ENCODE measurements at regions not wholly inside any gene's neighbourhood (a gene's known extent, or its start where the extent isn't known, plus 50 kb on each side); places are given as distances from the start of the nearest gene placed in this dataset.

- peak; percentile 39; the same call in 1 of the 2 replicates for TF ChIP-seq CREM (IDR thresholded peaks at IDR 0.05; ENCODE audit: low read depth)
- peak; percentile 41; the same call in 1 of the 2 replicates for TF ChIP-seq NBN (IDR thresholded peaks at IDR 0.05)
- TF ChIP-seq, protein P1, sequence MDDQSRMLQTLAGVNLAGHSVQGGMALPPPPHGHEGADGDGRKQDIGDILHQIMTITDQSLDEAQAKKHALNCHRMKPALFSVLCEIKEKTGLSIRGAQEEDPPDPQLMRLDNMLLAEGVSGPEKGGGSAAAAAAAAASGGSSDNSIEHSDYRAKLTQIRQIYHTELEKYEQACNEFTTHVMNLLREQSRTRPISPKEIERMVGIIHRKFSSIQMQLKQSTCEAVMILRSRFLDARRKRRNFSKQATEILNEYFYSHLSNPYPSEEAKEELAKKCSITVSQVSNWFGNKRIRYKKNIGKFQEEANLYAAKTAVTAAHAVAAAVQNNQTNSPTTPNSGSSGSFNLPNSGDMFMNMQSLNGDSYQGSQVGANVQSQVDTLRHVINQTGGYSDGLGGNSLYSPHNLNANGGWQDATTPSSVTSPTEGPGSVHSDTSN (IDR thresholded peaks at IDR 0.05; ENCODE audit: insufficient replicate concordance, low read depth, low read length) = no peak
- no peak for TF ChIP-seq E2F8 (IDR thresholded peaks at IDR 0.05; ENCODE audit: low read depth, partially characterized antibody)
- TF ChIP-seq NFIC (IDR thresholded peaks at IDR 0.05; ENCODE audit: low read depth, low read length) = peak; percentile 69
- no peak for TF ChIP-seq ZNF274 (IDR thresholded peaks at IDR 0.05; ENCODE audit: insufficient read depth, insufficient read length)
- peak; percentile 67 for TF ChIP-seq ATF7 (IDR thresholded peaks at IDR 0.05; ENCODE audit: low read depth)
- TF ChIP-seq SMAD1 (IDR thresholded peaks at IDR 0.05; ENCODE audit: low read depth, partially characterized antibody) = no peak
- TF ChIP-seq ATF2 (IDR thresholded peaks at IDR 0.05; ENCODE audit: low read length) = peak; percentile 64; the same call in 1 of the 2 replicates
- peak in 1 of 2 experiments; percentile 23; a peak in 1 of 3 replicates for TF ChIP-seq EGR1 (IDR thresholded peaks at IDR 0.05; ENCODE audit: borderline replicate concordance in 1 of 2, low read depth in 2 of 2, low read length in 2 of 2)
- no peak for TF ChIP-seq BACH1 (IDR thresholded peaks at IDR 0.05; ENCODE audit: borderline replicate concordance)
- TF ChIP-seq EZH2 (IDR thresholded peaks at IDR 0.05; ENCODE audit: borderline replicate concordance, control insufficient read depth, low read depth, low read length) = no peak
- TF ChIP-seq BCL11A (IDR thresholded peaks at IDR 0.05; ENCODE audit: low read depth, low read length) = 0 out of 2 replicates have a peak, but pooled peaks have one; percentile 35
- no peak for TF ChIP-seq ESRRA (IDR thresholded peaks at IDR 0.05; ENCODE audit: low read length)
- no peak for TF ChIP-seq RCOR1 (conservative IDR thresholded peaks at IDR 0.05; ENCODE audit: low read depth, low read length)
- no peak for TF ChIP-seq ZNF24 (IDR thresholded peaks at IDR 0.05)
- no peak for TF ChIP-seq MXI1 (IDR thresholded peaks at IDR 0.05; ENCODE audit: low read depth, low read length)
- no peak for TF ChIP-seq ATF3 (IDR thresholded peaks at IDR 0.05; ENCODE audit: borderline replicate concordance, extremely low read depth, low read depth, low read length)
- peak; percentile 33; the same call in 1 of the 2 replicates for TF ChIP-seq CBX5 (IDR thresholded peaks at IDR 0.05; ENCODE audit: low read depth)
- no peak for TF ChIP-seq POLR2AphosphoS2 (IDR thresholded peaks at IDR 0.05; ENCODE audit: low read depth, low read length)
- 0 out of 2 replicates have a peak, but pooled peaks have one; percentile 34 for TF ChIP-seq POLR2AphosphoS5 (IDR thresholded peaks at IDR 0.05; ENCODE audit: low read length)
- peak; percentile 63; the same call in 1 of the 2 replicates for TF ChIP-seq DPF2 (IDR thresholded peaks at IDR 0.05)
- no peak for TF ChIP-seq SPI1 (IDR thresholded peaks at IDR 0.05; ENCODE audit: borderline replicate concordance, insufficient read depth, low read depth, low read length)
- no peak for TF ChIP-seq MYB (IDR thresholded peaks at IDR 0.05; ENCODE audit: borderline replicate concordance, low read depth, low read length)
These were observed 63.4 kb upstream of the WWC1 start (continued) for GRCh38 chr5:168227973-168228615.

Data from GM12878 (cell line).